GM12873 (cell line): ENCODE measurements at regions not wholly inside any gene's neighbourhood (a gene's known extent, or its start where the extent isn't known, plus 50 kb on each side); places are given as distances from the start of the nearest gene placed in this dataset.

Source experiments
- CTCF ChIP-seq: IDR thresholded peaks from 2 replicates; pipeline ENCODE4 v1.5.1; 2012; ENCODE audit warnings: low read depth, mild to moderate bottlenecking, moderate library complexity, low read length, control low read depth; ENCODE audit not compliant: insufficient read depth; ENCODE audit errors: missing control alignments

GRCh38 chr20:61139031-61139430 is 113.0 kb upstream of the CDH4 start:
- no peak for TF ChIP-seq CTCF

GRCh38 chr20:61140576-61140975 is 111.5 kb upstream of the CDH4 start:
- TF ChIP-seq CTCF = no peak

GRCh38 chr20:61146023-61146422 is 106.0 kb upstream of the CDH4 start:
- TF ChIP-seq CTCF = no peak

GRCh38 chr20:61149636-61150035 is 102.4 kb upstream of the CDH4 start:
- TF ChIP-seq CTCF = no peak

GRCh38 chr20:61157301-61157700 is 94.8 kb upstream of the CDH4 start:
- no peak for TF ChIP-seq CTCF

- TF ChIP-seq CTCF = no peak
These were observed 91.9 kb upstream of the CDH4 start for GRCh38 chr20:61159957-61160686.

- TF ChIP-seq CTCF = no peak
These were observed 90.2 kb upstream of the CDH4 start for GRCh38 chr20:61161726-61162390.
